SK-N-SH treated with all-trans-retinoic acid at 6 μM for 48 hours (cell line): ENCODE measurements at regions not wholly inside any gene's neighbourhood (a gene's known extent, or its start where the extent isn't known, plus 50 kb on each side); places are given as distances from the start of the nearest gene placed in this dataset.

Experiments
- ATAC-seq: fragments of 200-7000 bp; cut with Tn5 transposase; 3 replicates; pipeline ENCODE4 v1.9.1; 2020; ENCODE audit warnings: mild to moderate bottlenecking, moderate library complexity
- ARNTL ChIP-seq: fragments of 450-650 bp; formaldehyde crosslinking; IDR thresholded peaks from 2 replicates; pipeline ENCODE4 v1.5.0; 2020; ENCODE audit warnings: low read depth, mild to moderate bottlenecking, moderate library complexity, borderline replicate concordance
- BACH2 ChIP-seq: fragments of 250-450 bp; sonication (Bioruptor Pico); IDR thresholded peaks from 2 replicates; pipeline ENCODE4 v1.9.0; 2021; ENCODE audit warnings: mild to moderate bottlenecking, borderline replicate concordance
- CSDC2 ChIP-seq: fragments of 250-450 bp; sonication (Bioruptor Pico); IDR thresholded peaks from 2 replicates; pipeline ENCODE4 v1.5.0; 2020; ENCODE audit warnings: mild to moderate bottlenecking, moderate library complexity
- ESRRG ChIP-seq: fragments of 250-450 bp; sonication (Bioruptor Pico); IDR thresholded peaks from 2 replicates; pipeline ENCODE4 v1.6.1; 2021; ENCODE audit warnings: mild to moderate bottlenecking
- GLIS3 ChIP-seq: fragments of 250-450 bp; sonication (Bioruptor Pico); IDR thresholded peaks from 2 replicates; pipeline ENCODE4 v1.5.0; 2020; ENCODE audit warnings: mild to moderate bottlenecking, moderate library complexity
- ISL1 ChIP-seq: fragments of 250-450 bp; sonication (Bioruptor Pico); IDR thresholded peaks from 2 replicates; pipeline ENCODE4 v2.1.2; 2022; ENCODE audit warnings: mild to moderate bottlenecking, moderate library complexity
- PPARA ChIP-seq: fragments of 250-450 bp; sonication (Bioruptor Pico); IDR thresholded peaks from 2 replicates; pipeline ENCODE4 v1.5.0; 2020; ENCODE audit warnings: mild to moderate bottlenecking, borderline replicate concordance
- RARB ChIP-seq: fragments of 250-450 bp; sonication (Bioruptor Pico); IDR thresholded peaks from 2 replicates; pipeline ENCODE4 v1.8.0; 2021; ENCODE audit warnings: mild to moderate bottlenecking, moderate library complexity
- SNAI2 ChIP-seq: fragments of 250-450 bp; sonication (Bioruptor Pico); IDR thresholded peaks from 2 replicates; pipeline ENCODE4 v1.5.0; 2020; ENCODE audit warnings: mild to moderate bottlenecking, moderate library complexity
- TCF4 ChIP-seq: fragments of 250-450 bp; sonication (Bioruptor Pico); IDR thresholded peaks from 2 replicates; pipeline ENCODE4 v1.8.0; 2021; ENCODE audit warnings: mild to moderate bottlenecking, moderate library complexity, borderline replicate concordance
- TOX ChIP-seq: fragments of 250-450 bp; sonication (Bioruptor Pico); IDR thresholded peaks from 2 replicates; pipeline ENCODE4 v1.8.0; 2021; ENCODE audit warnings: mild to moderate bottlenecking, moderate library complexity, borderline replicate concordance
- ZC3H10 ChIP-seq: fragments of 250-450 bp; sonication (Bioruptor Pico); IDR thresholded peaks from 2 replicates; pipeline ENCODE4 v1.5.1; 2021; ENCODE audit warnings: mild to moderate bottlenecking, moderate library complexity
- ZFP3 ChIP-seq: fragments of 250-450 bp; sonication (Bioruptor Pico); IDR thresholded peaks from 2 replicates; pipeline ENCODE4 v1.5.0; 2020; ENCODE audit warnings: mild to moderate bottlenecking, moderate library complexity
- ZFP30 ChIP-seq: fragments of 450-650 bp; formaldehyde crosslinking; IDR thresholded peaks from 2 replicates; pipeline ENCODE4 v1.5.0; 2022; ENCODE audit warnings: mild to moderate bottlenecking, moderate library complexity
- ZNF565 ChIP-seq: fragments of 450-650 bp; formaldehyde crosslinking; conservative IDR thresholded peaks from 2 replicates; pipeline ENCODE4 v1.5.0; 2020; ENCODE audit warnings: low read depth, mild to moderate bottlenecking, moderate library complexity
- ZNF70 ChIP-seq: fragments of 450-650 bp; formaldehyde crosslinking; IDR thresholded peaks from 2 replicates; pipeline ENCODE4 v1.5.0; 2020; ENCODE audit warnings: mild to moderate bottlenecking, moderate library complexity
- ZNF8 ChIP-seq: fragments of 450-650 bp; formaldehyde crosslinking; IDR thresholded peaks from 2 replicates; pipeline ENCODE4 v1.5.0; 2020; ENCODE audit warnings: mild to moderate bottlenecking, moderate library complexity
- TF ChIP-seq, protein P1 (sequence below): fragments of 250-450 bp; sonication (Bioruptor Pico); IDR thresholded peaks from 2 replicates; pipeline ENCODE4 v1.8.0; 2020; ENCODE audit warnings: mild to moderate bottlenecking, moderate library complexity, borderline replicate concordance
- TF ChIP-seq, protein P2 (sequence below): fragments of 250-450 bp; sonication (Bioruptor Pico); IDR thresholded peaks from 2 replicates; pipeline ENCODE4 v1.5.0; 2020; ENCODE audit warnings: mild to moderate bottlenecking, moderate library complexity
- TF ChIP-seq, protein P3 (sequence below): fragments of 250-450 bp; sonication (Bioruptor Pico); IDR thresholded peaks from 2 replicates; pipeline ENCODE4 v1.5.1; 2021; ENCODE audit warnings: mild to moderate bottlenecking, moderate library complexity

- ATAC-seq, result no peak
- TF ChIP-seq ZNF8 (no peak), TOX (CRISPR knock-in tag) (no peak), ISL1 (CRISPR knock-in tag) (no peak), ZFP30 (CRISPR knock-in tag) (no peak), RARB (CRISPR knock-in tag) (no peak), BACH2 (CRISPR knock-in tag) (no peak)
- TF ChIP-seq, protein P1, sequence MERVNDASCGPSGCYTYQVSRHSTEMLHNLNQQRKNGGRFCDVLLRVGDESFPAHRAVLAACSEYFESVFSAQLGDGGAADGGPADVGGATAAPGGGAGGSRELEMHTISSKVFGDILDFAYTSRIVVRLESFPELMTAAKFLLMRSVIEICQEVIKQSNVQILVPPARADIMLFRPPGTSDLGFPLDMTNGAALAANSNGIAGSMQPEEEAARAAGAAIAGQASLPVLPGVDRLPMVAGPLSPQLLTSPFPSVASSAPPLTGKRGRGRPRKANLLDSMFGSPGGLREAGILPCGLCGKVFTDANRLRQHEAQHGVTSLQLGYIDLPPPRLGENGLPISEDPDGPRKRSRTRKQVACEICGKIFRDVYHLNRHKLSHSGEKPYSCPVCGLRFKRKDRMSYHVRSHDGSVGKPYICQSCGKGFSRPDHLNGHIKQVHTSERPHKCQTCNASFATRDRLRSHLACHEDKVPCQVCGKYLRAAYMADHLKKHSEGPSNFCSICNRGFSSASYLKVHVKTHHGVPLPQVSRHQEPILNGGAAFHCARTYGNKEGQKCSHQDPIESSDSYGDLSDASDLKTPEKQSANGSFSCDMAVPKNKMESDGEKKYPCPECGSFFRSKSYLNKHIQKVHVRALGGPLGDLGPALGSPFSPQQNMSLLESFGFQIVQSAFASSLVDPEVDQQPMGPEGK (CRISPR knock-in tag), result no peak
Observed at GRCh38 chr15:38049891-38050290, 115.5 kb downstream of the TMCO5A start.

DNA sequence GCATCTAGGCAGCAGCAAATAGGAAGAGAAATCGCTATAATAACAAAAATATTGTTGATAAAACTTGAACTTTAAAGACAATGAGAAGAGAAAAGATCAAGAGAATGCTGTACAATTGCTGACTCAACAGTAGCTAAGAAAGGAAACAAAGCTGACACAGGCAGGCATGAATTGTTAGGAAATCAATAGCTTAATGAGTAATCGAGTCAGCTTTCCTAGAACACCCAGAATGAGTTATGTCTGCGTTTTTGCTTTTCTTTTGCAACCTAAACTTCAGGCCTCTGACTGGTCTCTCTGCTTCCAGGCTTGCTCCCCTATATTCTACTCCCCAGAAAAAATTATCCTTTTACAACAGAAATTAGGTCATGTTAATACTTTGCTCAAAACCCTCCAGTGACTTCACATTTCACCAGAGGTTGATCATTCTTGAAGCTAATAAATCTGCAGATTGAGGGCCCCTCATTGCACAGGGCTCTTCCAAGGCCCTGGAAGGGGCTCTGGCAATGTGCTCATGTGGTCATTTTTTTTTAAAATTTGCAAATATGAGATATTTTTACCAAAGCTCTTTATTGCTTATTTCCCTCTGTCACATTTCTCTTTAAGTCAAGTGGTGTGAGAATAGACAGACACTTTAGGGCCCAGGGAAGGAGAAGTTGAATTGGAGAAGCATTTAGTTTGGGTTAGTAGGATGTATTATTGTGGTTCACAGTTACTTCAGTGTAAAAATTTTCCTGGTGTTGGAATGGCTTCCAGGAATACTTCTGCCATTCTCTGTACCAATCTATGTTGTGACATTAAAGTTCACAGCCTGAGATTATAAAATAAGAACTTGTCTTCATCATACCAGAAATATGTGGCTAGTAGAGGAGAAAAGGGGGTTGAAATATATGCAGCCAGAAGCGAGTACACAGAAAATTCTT lies 116.3 kb downstream of the TMCO5A start:
- TF ChIP-seq ZC3H10, result no peak
- TF ChIP-seq SNAI2 (CRISPR knock-in tag), result no peak
- TF ChIP-seq ARNTL (CRISPR knock-in tag), result no peak
- TF ChIP-seq ZFP30 (CRISPR knock-in tag), result no peak
- no peak for TF ChIP-seq ISL1 (CRISPR knock-in tag)
- TF ChIP-seq, protein P1 (CRISPR knock-in tag), result no peak
- TF ChIP-seq PPARA (CRISPR knock-in tag), result no peak
- TF ChIP-seq, protein P2, sequence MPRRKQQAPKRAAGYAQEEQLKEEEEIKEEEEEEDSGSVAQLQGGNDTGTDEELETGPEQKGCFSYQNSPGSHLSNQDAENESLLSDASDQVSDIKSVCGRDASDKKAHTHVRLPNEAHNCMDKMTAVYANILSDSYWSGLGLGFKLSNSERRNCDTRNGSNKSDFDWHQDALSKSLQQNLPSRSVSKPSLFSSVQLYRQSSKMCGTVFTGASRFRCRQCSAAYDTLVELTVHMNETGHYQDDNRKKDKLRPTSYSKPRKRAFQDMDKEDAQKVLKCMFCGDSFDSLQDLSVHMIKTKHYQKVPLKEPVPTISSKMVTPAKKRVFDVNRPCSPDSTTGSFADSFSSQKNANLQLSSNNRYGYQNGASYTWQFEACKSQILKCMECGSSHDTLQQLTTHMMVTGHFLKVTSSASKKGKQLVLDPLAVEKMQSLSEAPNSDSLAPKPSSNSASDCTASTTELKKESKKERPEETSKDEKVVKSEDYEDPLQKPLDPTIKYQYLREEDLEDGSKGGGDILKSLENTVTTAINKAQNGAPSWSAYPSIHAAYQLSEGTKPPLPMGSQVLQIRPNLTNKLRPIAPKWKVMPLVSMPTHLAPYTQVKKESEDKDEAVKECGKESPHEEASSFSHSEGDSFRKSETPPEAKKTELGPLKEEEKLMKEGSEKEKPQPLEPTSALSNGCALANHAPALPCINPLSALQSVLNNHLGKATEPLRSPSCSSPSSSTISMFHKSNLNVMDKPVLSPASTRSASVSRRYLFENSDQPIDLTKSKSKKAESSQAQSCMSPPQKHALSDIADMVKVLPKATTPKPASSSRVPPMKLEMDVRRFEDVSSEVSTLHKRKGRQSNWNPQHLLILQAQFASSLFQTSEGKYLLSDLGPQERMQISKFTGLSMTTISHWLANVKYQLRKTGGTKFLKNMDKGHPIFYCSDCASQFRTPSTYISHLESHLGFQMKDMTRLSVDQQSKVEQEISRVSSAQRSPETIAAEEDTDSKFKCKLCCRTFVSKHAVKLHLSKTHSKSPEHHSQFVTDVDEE (CRISPR knock-in tag), result no peak
- TF ChIP-seq BACH2 (CRISPR knock-in tag), result no peak
- TF ChIP-seq ZNF565, result no peak
- no peak for TF ChIP-seq ESRRG (CRISPR knock-in tag)
- no peak for TF ChIP-seq GLIS3
- TF ChIP-seq ZNF70 (CRISPR knock-in tag), result no peak
- TF ChIP-seq CSDC2 (CRISPR knock-in tag), result no peak
- no peak for TF ChIP-seq RARB (CRISPR knock-in tag)
- ATAC-seq, result no peak

GRCh38 chr15:38053205-38053604 lies 118.8 kb downstream of the TMCO5A start:
- TF ChIP-seq TCF4 (CRISPR knock-in tag) (no peak), ZNF70 (CRISPR knock-in tag) (no peak), BACH2 (CRISPR knock-in tag) (no peak), RARB (CRISPR knock-in tag) (no peak), ZFP3 (CRISPR knock-in tag) (no peak), TOX (CRISPR knock-in tag) (no peak)
- TF ChIP-seq, protein P3, sequence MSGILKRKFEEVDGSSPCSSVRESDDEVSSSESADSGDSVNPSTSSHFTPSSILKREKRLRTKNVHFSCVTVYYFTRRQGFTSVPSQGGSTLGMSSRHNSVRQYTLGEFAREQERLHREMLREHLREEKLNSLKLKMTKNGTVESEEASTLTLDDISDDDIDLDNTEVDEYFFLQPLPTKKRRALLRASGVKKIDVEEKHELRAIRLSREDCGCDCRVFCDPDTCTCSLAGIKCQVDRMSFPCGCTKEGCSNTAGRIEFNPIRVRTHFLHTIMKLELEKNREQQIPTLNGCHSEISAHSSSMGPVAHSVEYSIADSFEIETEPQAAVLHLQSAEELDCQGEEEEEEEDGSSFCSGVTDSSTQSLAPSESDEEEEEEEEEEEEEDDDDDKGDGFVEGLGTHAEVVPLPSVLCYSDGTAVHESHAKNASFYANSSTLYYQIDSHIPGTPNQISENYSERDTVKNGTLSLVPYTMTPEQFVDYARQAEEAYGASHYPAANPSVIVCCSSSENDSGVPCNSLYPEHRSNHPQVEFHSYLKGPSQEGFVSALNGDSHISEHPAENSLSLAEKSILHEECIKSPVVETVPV (CRISPR knock-in tag), result no peak
- TF ChIP-seq, all 23 proteins: peak for 0
- ATAC-seq, result no peak
